NCI-H1436 treated with DMSO at 0.1 percent for 48 hours (cell line): ENCODE measurements at regions not wholly inside any gene's neighbourhood (a gene's known extent, or its start where the extent isn't known, plus 50 kb on each side); places are given as distances from the start of the nearest gene placed in this dataset.
"Not testable (repeated sequence)": the region's sequence is repeated elsewhere in the genome, so short reads cannot be mapped to it uniquely, and the experiment has no call there.

Experiments
- DNase-seq: peaks from one replicate; lab custom pipeline; 2025; lab: John Stamatoyannopoulos, UW

- DNase-seq: no peak
Measured at GRCh38 chrX:65610481-65610880, 57.0 kb upstream of the MSN start.

- no peak for DNase-seq
Measured at GRCh38 chrX:65610040-65610439, 57.4 kb upstream of the MSN start.

- DNase-seq: no peak
Measured at GRCh38 chrX:65609237-65609636, 58.2 kb upstream of the MSN start.

GRCh38 chrX:65608026-65608425 lies 59.4 kb upstream of the MSN start:
- DNase-seq: no peak

GRCh38 chrX:65607070-65607742 lies 60.2 kb upstream of the MSN start:
- no peak for DNase-seq

- no peak for DNase-seq
Measured at GRCh38 chrX:65602221-65602560, 65.3 kb upstream of the MSN start.

GRCh38 chrX:65601530-65602220 lies 65.8 kb upstream of the MSN start:
- no peak for DNase-seq

- no peak for DNase-seq
Measured at GRCh38 chrX:65601126-65601525, 66.3 kb upstream of the MSN start.

GRCh38 chrX:65600106-65600505 lies 65.5 kb upstream of the LAS1L start:
- DNase-seq: no peak

- no peak for DNase-seq
Measured at GRCh38 chrX:65598559-65599147, 64.1 kb upstream of the LAS1L start.

GRCh38 chrX:65596270-65597034 lies 61.9 kb upstream of the LAS1L start:
- no peak for DNase-seq

- peak; percentile 55 for DNase-seq
Measured at GRCh38 chrX:65595460-65595876, 60.9 kb upstream of the LAS1L start.

GRCh38 chrX:65591206-65591605 lies 56.6 kb upstream of the LAS1L start:
- no peak for DNase-seq

GRCh38 chrX:65589304-65589703 lies 54.7 kb upstream of the LAS1L start:
- DNase-seq: no peak

GRCh38 chrX:65588795-65589194 lies 54.2 kb upstream of the LAS1L start:
- DNase-seq: no peak

- no peak for DNase-seq
Measured at GRCh38 chrX:65587616-65588526, 53.3 kb upstream of the LAS1L start.

- no peak for DNase-seq
Measured at GRCh38 chrX:65586491-65586890, 51.9 kb upstream of the LAS1L start.

- not testable (repeated sequence) for DNase-seq
Measured at GRCh38 chrX:65585226-65585625, 50.6 kb upstream of the LAS1L start.
